ENCODE measurements at regions not wholly inside any gene's neighbourhood (a gene's known extent, or its start where the extent isn't known, plus 50 kb on each side); places are given as distances from the start of the nearest gene placed in this dataset.

GRCh38 chr22:48954781-48955311 lies 872.8 kb downstream of the BRD1 start:
- no peak for DNase-seq (ENCODE audit: low spot score)

GRCh38 chr22:48953830-48954229 lies 873.8 kb downstream of the BRD1 start:
- DNase-seq (ENCODE audit: low spot score), result no peak

GRCh38 chr22:48953103-48953720 lies 874.5 kb downstream of the BRD1 start:
- no peak for DNase-seq (ENCODE audit: low spot score)

- no peak for DNase-seq (ENCODE audit: low spot score)
Measured at GRCh38 chr22:48952256-48953102, 875.2 kb downstream of the BRD1 start.

- DNase-seq (ENCODE audit: low spot score), result no peak
Measured at GRCh38 chr22:48951836-48952235, 875.8 kb downstream of the BRD1 start.

- DNase-seq (ENCODE audit: low spot score), result no peak
Measured at GRCh38 chr22:48950151-48950915, 877.3 kb downstream of the BRD1 start.

GRCh38 chr22:48949375-48950149 lies 878.1 kb downstream of the BRD1 start:
- no peak for DNase-seq (ENCODE audit: low spot score)

- no peak for DNase-seq (ENCODE audit: low spot score)
Measured at GRCh38 chr22:48948575-48949170, 879.0 kb downstream of the BRD1 start.

- DNase-seq (ENCODE audit: low spot score), result no peak
Measured at GRCh38 chr22:48947636-48948035, 880.0 kb downstream of the BRD1 start.

- DNase-seq (ENCODE audit: low spot score), result no peak
Measured at GRCh38 chr22:48945621-48946458, 881.8 kb downstream of the BRD1 start.

GRCh38 chr22:48944751-48945620 lies 882.7 kb downstream of the BRD1 start:
- DNase-seq (ENCODE audit: low spot score), result no peak

- no peak for DNase-seq (ENCODE audit: low spot score)
Measured at GRCh38 chr22:48944433-48944750, 883.3 kb downstream of the BRD1 start.

GRCh38 chr22:48943567-48944432 lies 883.9 kb downstream of the BRD1 start:
- DNase-seq (ENCODE audit: low spot score), result peak; percentile 43

GRCh38 chr22:48942698-48943566 lies 884.7 kb downstream of the BRD1 start:
- no peak for DNase-seq (ENCODE audit: low spot score)

GRCh38 chr22:48941903-48942575 lies 885.6 kb downstream of the BRD1 start:
- DNase-seq (ENCODE audit: low spot score), result no peak

GRCh38 chr22:48941033-48941902 lies 886.4 kb downstream of the BRD1 start:
- DNase-seq (ENCODE audit: low spot score), result no peak

Data from SW480 (cell line).